ENCODE measurements at regions not wholly inside any gene's neighbourhood (a gene's known extent, or its start where the extent isn't known, plus 50 kb on each side); places are given as distances from the start of the nearest gene placed in this dataset.

DNA sequence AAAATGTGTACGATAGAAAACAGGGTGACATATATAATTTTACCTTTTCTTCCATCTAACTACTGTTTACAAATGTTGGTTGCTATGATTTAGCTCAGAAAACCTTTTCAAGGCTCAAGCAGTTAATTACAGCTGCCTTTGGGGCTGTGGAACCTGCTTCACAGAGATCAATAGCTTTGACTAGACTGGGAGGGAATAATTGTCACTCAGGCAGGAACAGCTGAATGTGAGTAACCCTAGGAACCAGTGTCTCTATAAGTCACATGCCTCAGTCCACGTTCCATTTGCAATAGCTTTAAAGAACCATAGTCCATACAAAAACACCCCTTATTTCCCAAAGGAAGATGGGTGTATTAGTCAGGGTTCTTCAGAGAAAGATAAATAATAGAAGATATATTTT lies 306.8 kb upstream of the ERCC4 start:
- H3K27ac ChIP-seq = no peak overlapping the region
- DNase-seq (no peak), ATAC-seq (no peak)
- 11 to 19% methylated on average over 2 of the region's 2 CpGs for whole genome bisulfite sequencing, 2 donors
- no peaks in the 10 kb centered on the region for H3K9me3 ChIP-seq
- no peak for TF ChIP-seq POLR2A (IDR thresholded peaks at IDR 0.05)
- TF ChIP-seq, protein P1, sequence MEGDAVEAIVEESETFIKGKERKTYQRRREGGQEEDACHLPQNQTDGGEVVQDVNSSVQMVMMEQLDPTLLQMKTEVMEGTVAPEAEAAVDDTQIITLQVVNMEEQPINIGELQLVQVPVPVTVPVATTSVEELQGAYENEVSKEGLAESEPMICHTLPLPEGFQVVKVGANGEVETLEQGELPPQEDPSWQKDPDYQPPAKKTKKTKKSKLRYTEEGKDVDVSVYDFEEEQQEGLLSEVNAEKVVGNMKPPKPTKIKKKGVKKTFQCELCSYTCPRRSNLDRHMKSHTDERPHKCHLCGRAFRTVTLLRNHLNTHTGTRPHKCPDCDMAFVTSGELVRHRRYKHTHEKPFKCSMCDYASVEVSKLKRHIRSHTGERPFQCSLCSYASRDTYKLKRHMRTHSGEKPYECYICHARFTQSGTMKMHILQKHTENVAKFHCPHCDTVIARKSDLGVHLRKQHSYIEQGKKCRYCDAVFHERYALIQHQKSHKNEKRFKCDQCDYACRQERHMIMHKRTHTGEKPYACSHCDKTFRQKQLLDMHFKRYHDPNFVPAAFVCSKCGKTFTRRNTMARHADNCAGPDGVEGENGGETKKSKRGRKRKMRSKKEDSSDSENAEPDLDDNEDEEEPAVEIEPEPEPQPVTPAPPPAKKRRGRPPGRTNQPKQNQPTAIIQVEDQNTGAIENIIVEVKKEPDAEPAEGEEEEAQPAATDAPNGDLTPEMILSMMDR (IDR thresholded peaks at IDR 0.05) = no peak
- H3K27me3 ChIP-seq = no peaks in the 10 kb centered on the region
- no peaks in the 10 kb centered on the region for H3K4me1 ChIP-seq
- intact Hi-C loops (cut with DNase I) = no loop called here
- no peaks in the 10 kb centered on the region for H3K36me3 ChIP-seq (replicated peaks in 1 of 2; ENCODE audit: insufficient read depth in 1 of 2, low read depth in 2 of 2)
- no peak overlapping the region for H3K4me3 ChIP-seq

DNA sequence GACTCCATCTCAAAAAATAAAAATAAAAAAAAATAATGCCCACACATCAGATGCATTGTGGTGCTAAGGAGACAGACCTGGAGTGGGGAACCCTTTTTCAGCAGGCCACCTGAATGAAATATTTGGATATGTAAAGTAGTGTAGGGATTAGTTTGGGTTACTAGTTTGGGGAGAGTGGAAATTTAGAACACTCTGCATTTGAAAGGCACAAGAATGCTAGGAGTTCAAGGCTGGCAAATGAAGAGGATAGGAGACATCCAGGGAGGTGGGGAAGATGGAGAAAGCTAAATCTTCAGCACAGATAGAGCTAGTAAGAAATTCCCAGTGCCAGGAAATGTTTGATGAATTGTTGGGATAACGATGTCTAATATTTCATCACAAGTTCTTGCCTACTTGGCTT lies 298.3 kb upstream of the ERCC4 start:
- intact Hi-C loops (cut with DNase I) = no loop called here
- Histone ChIP-seq H3K27me3 (no peaks in the 10 kb centered on the region), H3K9me3 (no peaks in the 10 kb centered on the region), H3K4me3 (no peak overlapping the region), H3K27ac (no peak overlapping the region), H3K36me3 (replicated peaks in 1 of 2; ENCODE audit: insufficient read depth in 1 of 2, low read depth in 2 of 2) (no peaks in the 10 kb centered on the region), H3K4me1 (no peaks in the 10 kb centered on the region)
- DNase-seq (no peak), ATAC-seq (no peak)
- TF ChIP-seq, protein P1 (IDR thresholded peaks at IDR 0.05) = no peak
- no peak for TF ChIP-seq POLR2A (IDR thresholded peaks at IDR 0.05)
- WGBS, 2 donors = 56 to 65% methylated on average over 1 of the region's 1 CpG

GRCh38 chr16:13628156-13628555 lies 291.8 kb upstream of the ERCC4 start:
- TF ChIP-seq, protein P1 (IDR thresholded peaks at IDR 0.05) = no peak
- no peak for TF ChIP-seq POLR2A (IDR thresholded peaks at IDR 0.05)
- Histone ChIP-seq H3K4me1 (no peaks in the 10 kb centered on the region), H3K4me3 (no peak overlapping the region), H3K27ac (no peak overlapping the region), H3K36me3 (replicated peaks in 1 of 2; ENCODE audit: insufficient read depth in 1 of 2, low read depth in 2 of 2) (no peaks in the 10 kb centered on the region), H3K27me3 (no peaks in the 10 kb centered on the region), H3K9me3 (no peaks in the 10 kb centered on the region)
- no peak for DNase-seq
- ATAC-seq = no peak
- intact Hi-C loops (cut with DNase I) = no loop called here
- 78 to 86% methylated on average over 4 of the region's 4 CpGs for WGBS, 2 donors

DNA sequence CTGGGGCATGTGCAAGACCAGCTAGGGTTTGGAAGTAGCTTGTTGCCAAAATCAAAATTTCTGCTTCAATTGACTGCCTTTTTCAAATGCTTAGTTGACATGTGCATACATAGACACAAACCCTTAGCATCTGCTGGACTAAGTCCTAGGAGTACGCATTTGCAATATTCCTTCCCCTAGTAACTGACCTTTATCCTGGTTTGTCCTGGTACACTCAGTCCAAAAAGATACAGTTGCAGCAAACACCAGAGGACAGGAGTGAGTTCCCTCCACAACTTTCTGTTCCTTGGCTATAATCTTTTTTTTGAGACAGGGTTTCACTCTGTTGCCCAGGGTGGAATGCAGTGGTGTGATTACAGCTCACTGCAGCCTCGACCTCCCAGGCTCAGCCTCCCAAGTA lies 290.2 kb upstream of the ERCC4 start:
- Histone ChIP-seq H3K9me3 (no peaks in the 10 kb centered on the region), H3K27me3 (no peaks in the 10 kb centered on the region), H3K4me3 (no peak overlapping the region), H3K27ac (no peak overlapping the region), H3K4me1 (no peaks in the 10 kb centered on the region), H3K36me3 (replicated peaks in 1 of 2; ENCODE audit: insufficient read depth in 1 of 2, low read depth in 2 of 2) (no peaks in the 10 kb centered on the region)
- intact Hi-C loops (cut with DNase I) = no loop called here
- ATAC-seq = no peak
- no peak for DNase-seq
- no peak for TF ChIP-seq POLR2A (IDR thresholded peaks at IDR 0.05)
- TF ChIP-seq, protein P1 (IDR thresholded peaks at IDR 0.05) = no peak
- WGBS, 2 donors = 63 to 65% methylated on average over 2 of the region's 2 CpGs

- ATAC-seq (no peak), DNase-seq (no peak)
- H3K27me3 ChIP-seq = no peaks in the 10 kb centered on the region
- no peak overlapping the region for H3K27ac ChIP-seq
- TF ChIP-seq, protein P1 (IDR thresholded peaks at IDR 0.05) = no peak
- TF ChIP-seq POLR2A (IDR thresholded peaks at IDR 0.05) = no peak
- intact Hi-C loops (cut with DNase I) = no loop called here
- no peaks in the 10 kb centered on the region for H3K9me3 ChIP-seq
- H3K4me3 ChIP-seq = no peak overlapping the region
- H3K36me3 ChIP-seq (replicated peaks in 1 of 2; ENCODE audit: insufficient read depth in 1 of 2, low read depth in 2 of 2) = no peaks in the 10 kb centered on the region
- 28 to 44% methylated on average over 4 to 5 of the region's 5 CpGs for WGBS, 2 donors
- H3K4me1 ChIP-seq = no peaks in the 10 kb centered on the region
Measured at GRCh38 chr16:13630374-13630773, 289.6 kb upstream of the ERCC4 start.
